ENCODE measurements at regions not wholly inside any gene's neighbourhood (a gene's known extent, or its start where the extent isn't known, plus 50 kb on each side); places are given as distances from the start of the nearest gene placed in this dataset.
A peak's percentile ranks its signal among the peaks of the same experiment; 100 is the strongest.

DNA sequence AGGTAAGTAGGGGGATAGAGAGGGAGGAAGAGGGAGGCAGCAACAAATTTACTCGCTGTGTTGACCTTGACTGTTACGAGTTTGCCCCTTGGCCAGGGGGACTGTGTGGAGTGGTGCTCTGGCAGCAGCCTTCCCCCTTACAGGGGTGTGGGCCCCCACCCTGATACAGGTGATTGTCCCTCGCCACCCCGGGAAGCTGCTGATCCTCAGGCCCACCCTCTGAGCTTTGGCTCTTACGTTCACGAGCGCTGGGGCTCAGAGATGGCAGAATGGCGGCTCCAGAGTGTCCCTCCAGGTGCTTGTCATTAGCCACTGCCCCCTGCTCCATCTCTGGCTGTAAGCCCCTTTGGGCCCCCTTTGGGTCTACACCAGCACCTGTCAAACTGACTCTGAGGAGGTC is 88.6 kb downstream of the GLI2 start:
- Mint-ChIP-seq H3K9me3 (no peaks in the 10 kb centered on the region), H3K27ac (no peak overlapping the region), H3K27me3 (ENCODE audit: insufficient read depth) (no peaks in the 10 kb centered on the region), H3K4me3 (no peak overlapping the region), H3K36me3 (ENCODE audit: low read depth) (no peaks in the 10 kb centered on the region), H3K4me1 (peaks cover 13% of the 10 kb centered on the region)
- no peaks in the 10 kb centered on the region for H3K27me3 ChIP-seq (ENCODE audit: control insufficient read depth, insufficient read depth, low read length, poor library complexity, severe bottlenecking)
- H3K9ac ChIP-seq (ENCODE audit: extremely low read depth, low read length, poor library complexity, severe bottlenecking), result no peak overlapping the region
- H3K4me3 ChIP-seq (ENCODE audit: low read length), result no peak overlapping the region
- TF ChIP-seq, protein P1, sequence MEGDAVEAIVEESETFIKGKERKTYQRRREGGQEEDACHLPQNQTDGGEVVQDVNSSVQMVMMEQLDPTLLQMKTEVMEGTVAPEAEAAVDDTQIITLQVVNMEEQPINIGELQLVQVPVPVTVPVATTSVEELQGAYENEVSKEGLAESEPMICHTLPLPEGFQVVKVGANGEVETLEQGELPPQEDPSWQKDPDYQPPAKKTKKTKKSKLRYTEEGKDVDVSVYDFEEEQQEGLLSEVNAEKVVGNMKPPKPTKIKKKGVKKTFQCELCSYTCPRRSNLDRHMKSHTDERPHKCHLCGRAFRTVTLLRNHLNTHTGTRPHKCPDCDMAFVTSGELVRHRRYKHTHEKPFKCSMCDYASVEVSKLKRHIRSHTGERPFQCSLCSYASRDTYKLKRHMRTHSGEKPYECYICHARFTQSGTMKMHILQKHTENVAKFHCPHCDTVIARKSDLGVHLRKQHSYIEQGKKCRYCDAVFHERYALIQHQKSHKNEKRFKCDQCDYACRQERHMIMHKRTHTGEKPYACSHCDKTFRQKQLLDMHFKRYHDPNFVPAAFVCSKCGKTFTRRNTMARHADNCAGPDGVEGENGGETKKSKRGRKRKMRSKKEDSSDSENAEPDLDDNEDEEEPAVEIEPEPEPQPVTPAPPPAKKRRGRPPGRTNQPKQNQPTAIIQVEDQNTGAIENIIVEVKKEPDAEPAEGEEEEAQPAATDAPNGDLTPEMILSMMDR (conservative IDR thresholded peaks at IDR 0.05), result no peak
- DNase-seq, result no peak
- H3K36me3 ChIP-seq (ENCODE audit: control insufficient read depth, insufficient read depth, low read length), result no peaks in the 10 kb centered on the region
- no peaks in the 10 kb centered on the region for H3K9me3 ChIP-seq (ENCODE audit: control insufficient read depth, low read length)
- H3K27ac ChIP-seq (ENCODE audit: low read depth, low read length), result no peak overlapping the region
- H3K4me1 ChIP-seq (ENCODE audit: control insufficient read depth, insufficient read depth, low read length), result peaks cover 3% of the 10 kb centered on the region
- 90 to 92% methylated on average over 4 to 8 of the region's 8 CpGs for WGBS, 2 experiments (ENCODE audit: insufficient coverage in 1 of 2, insufficient read length in 1 of 2)

DNA sequence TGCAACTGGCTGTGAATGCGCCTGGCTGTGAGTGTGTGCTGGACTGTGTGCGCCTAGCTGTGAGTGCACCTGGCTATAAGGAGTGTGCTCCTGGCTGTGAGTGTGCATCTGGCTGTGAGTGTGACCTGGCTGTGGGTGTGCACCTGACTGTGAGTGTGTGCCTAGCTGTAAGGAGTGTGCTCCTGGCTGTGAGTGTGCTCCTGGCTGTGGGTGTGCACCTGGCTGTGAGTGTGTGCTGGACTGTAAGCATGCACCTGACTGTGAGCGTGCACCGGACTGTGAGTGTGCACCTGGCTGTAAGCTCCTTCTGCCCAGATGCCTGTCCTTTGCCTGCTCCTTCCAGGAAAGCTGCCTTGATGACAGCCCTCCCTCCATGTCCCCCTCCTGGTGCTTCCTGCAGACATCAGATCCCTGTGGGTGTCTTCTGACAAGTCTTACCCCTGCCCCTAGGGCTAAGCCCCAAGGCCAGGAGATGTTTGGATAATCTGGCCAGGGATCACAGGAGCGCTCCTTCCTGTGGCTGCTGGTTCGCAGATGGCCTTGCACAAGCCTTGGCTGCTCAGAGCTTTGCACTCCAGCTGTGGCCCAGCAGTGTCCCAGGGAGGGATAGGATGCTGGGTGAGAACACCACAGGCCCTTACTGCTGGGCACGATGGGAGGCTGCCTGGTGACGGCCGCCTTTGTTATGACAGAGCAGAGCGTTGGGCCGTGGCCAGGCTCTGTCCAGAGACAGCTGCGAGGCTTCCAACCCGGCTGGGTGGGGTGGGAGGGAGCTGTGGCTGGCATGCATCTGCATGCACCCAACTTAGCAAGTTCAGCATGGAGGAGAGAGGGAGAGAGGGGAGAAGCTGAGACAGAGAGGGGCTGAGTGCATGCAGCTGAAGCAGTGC is 89.9 kb downstream of the GLI2 start:
- no peak overlapping the region for H3K27ac ChIP-seq (ENCODE audit: low read depth, low read length)
- Mint-ChIP-seq H3K4me3 (no peak overlapping the region), H3K36me3 (ENCODE audit: low read depth) (no peaks in the 10 kb centered on the region), H3K9me3 (no peaks in the 10 kb centered on the region), H3K27ac (peak overlapping the region; percentile 49), H3K4me1 (peaks cover 12% of the 10 kb centered on the region), H3K27me3 (ENCODE audit: insufficient read depth) (no peaks in the 10 kb centered on the region)
- no peaks in the 10 kb centered on the region for H3K27me3 ChIP-seq (ENCODE audit: control insufficient read depth, insufficient read depth, low read length, poor library complexity, severe bottlenecking)
- no peaks in the 10 kb centered on the region for H3K4me1 ChIP-seq (ENCODE audit: control insufficient read depth, insufficient read depth, low read length)
- no peak overlapping the region for H3K4me3 ChIP-seq (ENCODE audit: low read length)
- TF ChIP-seq, protein P1 (conservative IDR thresholded peaks at IDR 0.05), result no peak
- DNase-seq, result peak; percentile 67
- no peaks in the 10 kb centered on the region for H3K36me3 ChIP-seq (ENCODE audit: control insufficient read depth, insufficient read depth, low read length)
- no peaks in the 10 kb centered on the region for H3K9me3 ChIP-seq (ENCODE audit: control insufficient read depth, low read length)
- 69 to 78% methylated on average over 11 to 13 of the region's 13 CpGs for WGBS, 2 experiments (ENCODE audit: insufficient coverage in 1 of 2, insufficient read length in 1 of 2)
- no peak overlapping the region for H3K9ac ChIP-seq (ENCODE audit: extremely low read depth, low read length, poor library complexity, severe bottlenecking)

DNA sequence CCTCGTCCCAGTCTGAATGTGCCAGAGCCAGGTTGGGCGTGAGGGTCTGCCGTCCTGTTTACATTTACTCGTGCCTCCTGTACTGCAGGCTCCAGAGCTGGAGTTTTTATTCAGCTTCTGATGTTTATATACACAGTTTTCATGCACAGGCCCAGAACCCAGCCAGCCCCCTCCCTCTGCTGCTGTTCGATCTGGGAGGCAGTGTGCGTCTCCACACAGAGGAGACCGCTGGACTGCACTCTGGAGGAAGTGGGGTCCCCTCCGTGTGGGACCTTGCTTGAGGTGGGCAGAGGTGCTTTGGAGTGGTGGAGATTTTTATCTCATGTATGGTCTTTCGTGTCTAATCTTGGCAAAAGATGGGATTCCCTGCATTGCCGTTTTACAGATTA is 90.6 kb downstream of the GLI2 start:
- no peaks in the 10 kb centered on the region for H3K27me3 ChIP-seq (ENCODE audit: control insufficient read depth, insufficient read depth, low read length, poor library complexity, severe bottlenecking)
- H3K27ac ChIP-seq (ENCODE audit: low read depth, low read length), result no peak overlapping the region
- Mint-ChIP-seq H3K4me1 (peaks cover 7% of the 10 kb centered on the region), H3K27ac (no peak overlapping the region), H3K9me3 (no peaks in the 10 kb centered on the region), H3K36me3 (ENCODE audit: low read depth) (no peaks in the 10 kb centered on the region), H3K4me3 (no peak overlapping the region), H3K27me3 (ENCODE audit: insufficient read depth) (no peaks in the 10 kb centered on the region)
- no peak for DNase-seq
- TF ChIP-seq, protein P1 (conservative IDR thresholded peaks at IDR 0.05), result no peak
- no peaks in the 10 kb centered on the region for H3K9me3 ChIP-seq (ENCODE audit: control insufficient read depth, low read length)
- H3K36me3 ChIP-seq (ENCODE audit: control insufficient read depth, insufficient read depth, low read length), result no peaks in the 10 kb centered on the region
- no peaks in the 10 kb centered on the region for H3K4me1 ChIP-seq (ENCODE audit: control insufficient read depth, insufficient read depth, low read length)
- H3K4me3 ChIP-seq (ENCODE audit: low read length), result no peak overlapping the region
- no peak overlapping the region for H3K9ac ChIP-seq (ENCODE audit: extremely low read depth, low read length, poor library complexity, severe bottlenecking)
- whole genome bisulfite sequencing, 2 experiments (ENCODE audit: insufficient coverage in 1 of 2, insufficient read length in 1 of 2), result 92 to 98% methylated on average over 6 to 10 of the region's 10 CpGs
